ENCODE measurements at regions not wholly inside any gene's neighbourhood (a gene's known extent, or its start where the extent isn't known, plus 50 kb on each side); places are given as distances from the start of the nearest gene placed in this dataset.

GRCh38 chr13:53357582-53357981 is 329.0 kb downstream of the OLFM4 start:
- Mint-ChIP-seq H3K27ac (no peak overlapping the region), H3K4me1 (ENCODE audit: low read depth) (no peaks in the 10 kb centered on the region), H3K4me3 (no peak overlapping the region), H3K27me3 (ENCODE audit: low read depth) (no peaks in the 10 kb centered on the region), H3K9me3 (no peaks in the 10 kb centered on the region), H3K36me3 (ENCODE audit: low read depth) (no peaks in the 10 kb centered on the region)
- DNase-seq (ENCODE audit: low spot score) = no peak

DNA sequence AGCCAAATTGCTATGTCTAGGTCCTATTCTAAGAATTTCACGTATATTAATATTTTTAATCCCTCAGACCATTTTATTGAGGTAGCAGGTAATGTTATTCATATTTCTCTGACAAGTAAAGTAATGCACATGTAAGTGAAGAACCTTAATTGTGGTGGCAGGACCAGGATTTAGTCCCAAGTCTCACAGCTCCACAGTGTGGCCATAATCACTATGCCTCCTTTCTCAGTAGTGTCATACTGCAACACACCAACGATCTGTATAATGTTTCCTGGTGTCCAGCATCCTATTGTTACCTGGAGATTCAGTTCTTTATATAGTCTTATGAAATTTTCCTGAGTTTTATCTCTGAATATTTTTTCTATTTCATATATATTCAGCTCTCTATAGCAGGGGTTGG is 340.3 kb downstream of the OLFM4 start:
- no peak overlapping the region for H3K4me3 Mint-ChIP-seq
- H3K27ac Mint-ChIP-seq = no peak overlapping the region
- DNase-seq (ENCODE audit: low spot score) = no peak
- no peaks in the 10 kb centered on the region for H3K9me3 Mint-ChIP-seq
- H3K36me3 Mint-ChIP-seq (ENCODE audit: low read depth) = no peaks in the 10 kb centered on the region
- no peaks in the 10 kb centered on the region for H3K4me1 Mint-ChIP-seq (ENCODE audit: low read depth)
- no peaks in the 10 kb centered on the region for H3K27me3 Mint-ChIP-seq (ENCODE audit: low read depth)

DNA sequence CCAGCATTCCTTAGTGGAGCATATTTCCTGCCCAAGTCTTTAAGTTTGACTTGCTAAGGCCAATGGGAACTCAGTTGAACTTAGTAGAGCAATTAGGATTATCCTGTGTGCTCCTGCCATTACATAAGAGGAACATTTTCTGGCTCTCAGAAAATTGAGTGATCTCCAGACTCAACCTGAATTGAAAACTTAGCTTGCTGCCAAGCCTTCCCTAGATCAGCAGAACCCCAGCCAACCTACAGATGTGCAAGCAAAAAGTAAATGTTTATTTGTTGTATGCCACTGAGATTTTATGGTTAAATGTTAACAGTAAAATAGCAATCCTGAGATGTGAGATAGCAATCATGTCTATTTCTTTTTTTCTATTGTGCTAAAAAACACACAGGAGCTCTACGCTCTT is 350.9 kb downstream of the OLFM4 start:
- H3K27ac Mint-ChIP-seq = no peak overlapping the region
- H3K4me1 Mint-ChIP-seq (ENCODE audit: low read depth) = no peaks in the 10 kb centered on the region
- no peak for DNase-seq (ENCODE audit: low spot score)
- no peaks in the 10 kb centered on the region for H3K36me3 Mint-ChIP-seq (ENCODE audit: low read depth)
- H3K9me3 Mint-ChIP-seq = peaks cover 3% of the 10 kb centered on the region
- no peak overlapping the region for H3K4me3 Mint-ChIP-seq
- H3K27me3 Mint-ChIP-seq (ENCODE audit: low read depth) = no peaks in the 10 kb centered on the region

DNA sequence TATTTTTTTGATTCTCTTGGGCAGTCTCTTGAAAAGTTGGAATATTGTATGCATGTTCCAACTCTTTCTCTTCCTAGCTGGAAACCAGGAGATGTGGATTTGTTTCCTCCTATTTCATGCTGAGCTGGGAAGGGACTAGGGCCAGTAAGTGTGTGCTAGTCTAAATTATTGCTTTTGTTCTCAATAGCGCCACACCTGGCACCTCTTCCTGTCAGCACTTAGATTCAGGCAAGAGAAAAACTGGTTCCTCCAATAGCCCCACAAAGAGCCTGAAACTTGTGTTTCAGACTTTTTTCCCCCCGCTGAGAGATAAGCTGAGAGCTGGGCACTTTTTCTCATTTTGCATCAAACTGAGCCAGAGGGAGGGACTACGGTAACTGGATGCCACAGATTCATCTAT is 353.4 kb downstream of the OLFM4 start:
- H3K27me3 Mint-ChIP-seq (ENCODE audit: low read depth) = no peaks in the 10 kb centered on the region
- no peak for DNase-seq (ENCODE audit: low spot score)
- no peaks in the 10 kb centered on the region for H3K36me3 Mint-ChIP-seq (ENCODE audit: low read depth)
- H3K27ac Mint-ChIP-seq = no peak overlapping the region
- H3K4me3 Mint-ChIP-seq = no peak overlapping the region
- H3K9me3 Mint-ChIP-seq = peaks cover 6% of the 10 kb centered on the region
- no peaks in the 10 kb centered on the region for H3K4me1 Mint-ChIP-seq (ENCODE audit: low read depth)

DNA sequence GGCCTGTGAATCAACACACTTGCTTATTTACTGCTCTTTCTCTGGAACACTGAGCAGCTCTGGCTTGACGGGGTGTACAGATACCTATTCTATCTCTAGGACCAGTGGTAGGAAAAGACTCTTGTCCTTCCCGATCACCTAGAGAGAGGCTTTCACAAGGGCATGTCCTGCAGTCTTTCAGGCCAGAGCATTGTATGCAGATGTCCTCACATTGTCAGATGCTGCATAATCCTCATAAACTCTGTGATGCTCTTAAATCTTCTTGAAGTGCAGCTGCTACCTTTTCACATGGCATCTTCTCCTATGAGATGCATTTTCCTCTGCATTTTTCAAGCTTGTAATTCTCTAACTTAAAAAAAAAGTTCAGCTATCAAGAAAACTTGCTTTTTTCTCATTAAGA is 369.4 kb downstream of the OLFM4 start:
- H3K36me3 Mint-ChIP-seq (ENCODE audit: low read depth) = no peaks in the 10 kb centered on the region
- H3K27me3 Mint-ChIP-seq (ENCODE audit: low read depth) = no peaks in the 10 kb centered on the region
- peaks cover 24% of the 10 kb centered on the region for H3K9me3 Mint-ChIP-seq
- DNase-seq (ENCODE audit: low spot score) = no peak
- H3K4me3 Mint-ChIP-seq = no peak overlapping the region
- no peak overlapping the region for H3K27ac Mint-ChIP-seq
- no peaks in the 10 kb centered on the region for H3K4me1 Mint-ChIP-seq (ENCODE audit: low read depth)

DNA sequence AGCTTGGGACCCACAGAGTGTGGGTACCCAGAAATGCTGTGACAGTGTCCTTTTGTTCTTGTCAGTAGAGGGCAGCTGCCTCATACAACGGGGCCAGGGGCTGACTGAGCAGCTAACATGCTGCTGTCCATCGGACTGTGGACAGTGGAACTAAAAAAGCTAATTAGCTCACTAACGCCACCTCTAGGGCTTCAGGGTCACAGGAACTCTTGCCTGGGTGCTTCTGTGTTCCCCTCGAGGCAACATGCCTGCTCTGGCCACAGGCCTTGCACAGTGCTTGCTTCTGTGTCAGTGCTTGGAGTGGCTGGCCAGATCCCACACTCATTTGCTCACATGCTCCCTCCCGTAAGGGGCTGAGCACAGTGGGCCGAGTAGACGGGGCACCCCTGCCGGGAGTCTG is 377.0 kb downstream of the OLFM4 start:
- no peaks in the 10 kb centered on the region for H3K36me3 Mint-ChIP-seq (ENCODE audit: low read depth)
- H3K4me1 Mint-ChIP-seq (ENCODE audit: low read depth) = no peaks in the 10 kb centered on the region
- no peaks in the 10 kb centered on the region for H3K9me3 Mint-ChIP-seq
- no peak overlapping the region for H3K4me3 Mint-ChIP-seq
- no peaks in the 10 kb centered on the region for H3K27me3 Mint-ChIP-seq (ENCODE audit: low read depth)
- no peak overlapping the region for H3K27ac Mint-ChIP-seq
- DNase-seq (ENCODE audit: low spot score) = no peak

DNA sequence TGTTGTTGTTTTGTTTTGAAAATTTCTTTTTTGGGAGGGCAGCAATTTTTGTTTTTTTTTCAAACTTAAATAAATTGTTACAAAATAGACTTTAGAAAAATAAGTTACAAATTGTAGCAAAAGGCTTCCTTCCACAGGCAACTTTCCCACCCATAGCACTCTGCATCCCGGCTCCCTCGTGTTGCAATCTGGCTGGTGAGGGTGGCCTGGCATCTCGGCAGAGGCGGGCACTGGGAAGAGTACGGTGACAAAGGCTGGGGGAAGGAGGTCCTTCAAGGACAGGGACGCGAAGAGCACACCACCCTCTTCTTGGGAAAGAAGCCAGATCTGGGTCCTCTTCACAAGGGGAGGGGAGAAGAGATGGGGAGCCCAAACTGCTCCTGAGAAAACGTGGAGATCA is 379.7 kb downstream of the OLFM4 start:
- no peak for DNase-seq (ENCODE audit: low spot score)
- H3K4me3 Mint-ChIP-seq = no peak overlapping the region
- H3K4me1 Mint-ChIP-seq (ENCODE audit: low read depth) = no peaks in the 10 kb centered on the region
- no peaks in the 10 kb centered on the region for H3K36me3 Mint-ChIP-seq (ENCODE audit: low read depth)
- H3K27ac Mint-ChIP-seq = no peak overlapping the region
- no peaks in the 10 kb centered on the region for H3K9me3 Mint-ChIP-seq
- H3K27me3 Mint-ChIP-seq (ENCODE audit: low read depth) = no peaks in the 10 kb centered on the region

DNA sequence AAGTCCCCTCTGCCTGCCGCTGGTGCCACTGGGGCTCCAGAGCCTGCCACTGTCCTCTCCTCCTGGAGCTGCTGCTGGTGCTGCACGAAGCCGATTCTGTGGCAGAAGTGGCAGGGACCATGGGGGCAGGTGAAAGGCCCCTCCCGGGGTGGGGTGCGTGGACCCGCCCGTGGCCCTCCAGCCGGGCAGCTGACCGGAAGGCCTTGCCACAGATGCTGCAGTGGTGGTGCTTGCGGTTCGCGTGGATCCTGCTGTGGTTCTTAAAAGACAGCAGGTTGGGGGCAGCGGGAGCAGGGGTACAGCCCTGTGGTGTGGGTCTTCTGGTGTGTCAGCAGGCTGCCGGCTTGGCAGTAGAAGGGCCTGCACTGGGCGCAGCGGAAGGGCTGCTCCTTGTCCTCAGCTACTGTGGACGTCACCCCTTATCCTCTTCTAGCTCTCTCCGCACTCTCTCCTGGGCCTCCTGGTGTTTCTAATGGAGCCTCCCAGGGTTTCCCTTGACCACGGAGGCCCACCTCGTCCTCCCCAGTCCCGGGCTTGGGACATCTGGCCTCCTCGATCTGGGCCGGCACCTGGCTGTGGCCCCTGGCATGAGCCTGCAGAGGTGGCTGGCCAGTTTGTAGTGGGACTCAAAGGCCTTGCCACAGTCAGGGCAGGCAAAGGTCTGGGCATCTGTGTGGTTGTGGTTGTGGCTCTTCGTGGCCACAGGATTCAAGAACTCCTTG is 380.4 kb downstream of the OLFM4 start:
- Mint-ChIP-seq H3K36me3 (ENCODE audit: low read depth) (no peaks in the 10 kb centered on the region), H3K4me1 (ENCODE audit: low read depth) (no peaks in the 10 kb centered on the region), H3K27ac (no peak overlapping the region), H3K4me3 (no peak overlapping the region), H3K27me3 (ENCODE audit: low read depth) (no peaks in the 10 kb centered on the region), H3K9me3 (no peaks in the 10 kb centered on the region)
- DNase-seq (ENCODE audit: low spot score) = no peak

DNA sequence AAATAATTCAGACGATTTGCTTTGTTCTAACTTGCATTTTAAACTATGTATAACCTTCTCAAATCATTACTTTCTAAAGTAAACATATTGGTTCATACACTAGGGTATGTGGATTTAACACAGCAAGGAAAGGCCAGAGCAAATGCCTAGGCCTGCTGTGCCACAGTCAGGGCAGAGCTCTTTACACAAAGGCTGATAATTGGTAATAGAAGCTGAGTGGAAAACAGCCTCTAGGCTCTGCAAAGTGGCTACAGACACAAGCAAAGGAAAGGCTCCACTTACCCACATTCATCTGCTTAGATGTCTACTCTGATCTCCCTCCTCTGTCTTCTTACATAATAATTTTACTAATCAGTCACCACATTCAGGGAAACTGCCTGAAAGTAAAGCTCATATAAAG is 382.9 kb downstream of the OLFM4 start:
- Mint-ChIP-seq H3K9me3 (no peaks in the 10 kb centered on the region), H3K36me3 (ENCODE audit: low read depth) (no peaks in the 10 kb centered on the region), H3K27ac (no peak overlapping the region), H3K4me1 (ENCODE audit: low read depth) (no peaks in the 10 kb centered on the region), H3K27me3 (ENCODE audit: low read depth) (no peaks in the 10 kb centered on the region), H3K4me3 (no peak overlapping the region)
- no peak for DNase-seq (ENCODE audit: low spot score)

DNA sequence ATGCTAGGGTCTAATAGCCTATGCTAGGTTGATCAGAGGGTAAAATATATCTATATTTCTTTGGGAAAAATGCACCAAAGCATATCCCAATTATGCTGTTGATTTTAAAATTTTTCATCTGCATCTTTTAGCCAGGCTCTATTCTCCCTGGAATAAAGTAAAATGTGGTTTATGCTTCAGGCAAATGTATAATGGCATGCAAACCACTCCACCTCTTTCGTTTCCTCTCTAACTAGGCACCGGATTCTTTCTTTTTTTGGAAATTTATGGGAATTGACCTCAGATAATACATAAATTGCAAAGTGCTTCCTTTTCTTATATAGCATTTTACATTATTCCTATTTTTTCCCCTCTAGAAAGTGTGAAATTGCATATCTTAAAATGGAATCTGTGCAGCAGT is 386.5 kb downstream of the OLFM4 start:
- no peak overlapping the region for H3K27ac Mint-ChIP-seq
- no peaks in the 10 kb centered on the region for H3K4me1 Mint-ChIP-seq (ENCODE audit: low read depth)

GRCh38 chr13:53417601-53418000 is 389.0 kb downstream of the OLFM4 start:
- Mint-ChIP-seq H3K4me1 (ENCODE audit: low read depth) (no peaks in the 10 kb centered on the region), H3K9me3 (peaks cover 7% of the 10 kb centered on the region), H3K27me3 (ENCODE audit: low read depth) (no peaks in the 10 kb centered on the region), H3K4me3 (no peak overlapping the region), H3K36me3 (ENCODE audit: low read depth) (no peaks in the 10 kb centered on the region), H3K27ac (no peak overlapping the region)
- no peak for DNase-seq (ENCODE audit: low spot score)

More for the DNA sequence above, 386.5 kb downstream of the OLFM4 start:
- peaks cover 7% of the 10 kb centered on the region for H3K9me3 Mint-ChIP-seq
- no peak for DNase-seq (ENCODE audit: low spot score)
- no peak overlapping the region for H3K4me3 Mint-ChIP-seq
- no peaks in the 10 kb centered on the region for H3K27me3 Mint-ChIP-seq (ENCODE audit: low read depth)
- H3K36me3 Mint-ChIP-seq (ENCODE audit: low read depth) = no peaks in the 10 kb centered on the region

GRCh38 chr13:53422415-53422814 is 393.8 kb downstream of the OLFM4 start:
- Mint-ChIP-seq H3K9me3 (peaks cover 13% of the 10 kb centered on the region), H3K27ac (no peak overlapping the region), H3K27me3 (ENCODE audit: low read depth) (no peaks in the 10 kb centered on the region), H3K4me1 (ENCODE audit: low read depth) (no peaks in the 10 kb centered on the region), H3K36me3 (ENCODE audit: low read depth) (no peaks in the 10 kb centered on the region), H3K4me3 (no peak overlapping the region)
- DNase-seq (ENCODE audit: low spot score) = no peak

DNA sequence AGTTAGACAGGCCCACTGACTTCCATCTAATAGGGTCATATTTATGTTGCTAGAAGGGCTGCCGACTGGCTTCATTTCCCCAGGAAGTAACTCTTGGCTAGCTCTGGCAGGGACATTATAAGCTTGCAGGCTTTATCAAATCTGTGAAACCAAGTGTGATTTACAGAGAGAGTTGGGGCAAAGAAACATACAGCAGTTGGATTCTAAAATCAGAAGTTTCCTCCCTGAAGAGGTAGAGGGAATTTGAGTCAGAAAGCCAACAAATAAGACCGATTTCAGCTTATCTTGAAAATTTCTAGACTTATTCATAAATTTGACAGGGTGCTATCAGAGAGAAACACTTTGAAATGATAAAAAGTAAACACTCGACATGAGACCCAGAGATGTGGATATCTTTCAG is 407.8 kb downstream of the OLFM4 start:
- Mint-ChIP-seq H3K27me3 (ENCODE audit: low read depth) (no peaks in the 10 kb centered on the region), H3K9me3 (peaks cover 38% of the 10 kb centered on the region), H3K36me3 (ENCODE audit: low read depth) (no peaks in the 10 kb centered on the region), H3K4me1 (ENCODE audit: low read depth) (no peaks in the 10 kb centered on the region), H3K4me3 (no peak overlapping the region), H3K27ac (no peak overlapping the region)
- no peak for DNase-seq (ENCODE audit: low spot score)

GRCh38 chr13:53439439-53440225 is 411.0 kb downstream of the OLFM4 start:
- no peak overlapping the region for H3K4me3 Mint-ChIP-seq
- peaks cover 27% of the 10 kb centered on the region for H3K9me3 Mint-ChIP-seq
- no peaks in the 10 kb centered on the region for H3K4me1 Mint-ChIP-seq (ENCODE audit: low read depth)
- no peaks in the 10 kb centered on the region for H3K27me3 Mint-ChIP-seq (ENCODE audit: low read depth)
- H3K27ac Mint-ChIP-seq = no peak overlapping the region
- H3K36me3 Mint-ChIP-seq (ENCODE audit: low read depth) = no peaks in the 10 kb centered on the region
- DNase-seq (ENCODE audit: low spot score) = no peak

DNA sequence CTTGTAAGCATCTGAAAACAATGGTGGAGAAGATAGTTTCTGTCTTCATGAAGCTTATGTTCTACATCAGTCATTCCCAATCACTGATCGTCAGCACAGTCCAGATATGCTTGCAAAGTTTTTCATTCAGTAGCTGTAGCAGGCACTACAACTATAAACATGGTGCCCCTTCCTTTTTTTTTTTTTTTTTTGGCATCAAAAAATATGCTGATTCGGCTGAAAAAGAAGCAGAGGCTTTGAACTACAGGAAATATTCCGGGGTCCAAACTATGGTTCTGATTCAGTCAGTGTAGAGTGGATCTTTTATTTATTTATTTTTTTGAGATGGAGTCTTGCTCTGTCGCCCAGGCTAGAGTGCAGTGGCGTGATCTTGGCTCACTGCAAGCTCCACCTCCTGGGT is 414.4 kb downstream of the OLFM4 start:
- DNase-seq (ENCODE audit: low spot score) = no peak
- no peaks in the 10 kb centered on the region for H3K27me3 Mint-ChIP-seq (ENCODE audit: low read depth)
- no peaks in the 10 kb centered on the region for H3K36me3 Mint-ChIP-seq (ENCODE audit: low read depth)
- no peaks in the 10 kb centered on the region for H3K4me1 Mint-ChIP-seq (ENCODE audit: low read depth)
- H3K27ac Mint-ChIP-seq = no peak overlapping the region
- no peak overlapping the region for H3K4me3 Mint-ChIP-seq
- peaks cover 39% of the 10 kb centered on the region for H3K9me3 Mint-ChIP-seq
